Testis (tissue), 2 donors: ENCODE measurements at regions not wholly inside any gene's neighbourhood (a gene's known extent, or its start where the extent isn't known, plus 50 kb on each side); places are given as distances from the start of the nearest gene placed in this dataset.
A peak's percentile ranks its signal among the peaks of the same experiment; 100 is the strongest.
"Not testable (repeated sequence)": the region's sequence is repeated elsewhere in the genome, so short reads cannot be mapped to it uniquely, and the experiment has no call there.

Source experiments
- DNase-seq: peaks from one replicate; pipeline ENCODE4 v3.0.0-alpha.2; 2019
- H3K27ac ChIP-seq, 2 donors: fragments of 200-600 bp; sonication (generic); one replicate each; pipeline ENCODE4 v1.5.1; 2019
- H3K27me3 ChIP-seq: fragments of 200-600 bp; sonication (generic); one replicate; pipeline ENCODE4 v1.5.1; 2019
- H3K36me3 ChIP-seq: fragments of 200-600 bp; sonication (generic); one replicate; pipeline ENCODE4 v1.5.1; 2017; ENCODE audit warnings: low read depth; ENCODE audit errors: missing control alignments
- H3K4me1 ChIP-seq: fragments of 200-600 bp; sonication (generic); one replicate; pipeline ENCODE4 v1.5.1; 2019
- H3K4me3 ChIP-seq, 2 donors: fragments of 200-600 bp; sonication (generic); one replicate each; pipeline ENCODE4 v1.5.1; 2017 to 2019
- H3K9me3 ChIP-seq: fragments of 200-600 bp; sonication (generic); one replicate; pipeline ENCODE4 v1.5.1; 2017
- CTCF ChIP-seq, 3 experiments: fragments of 450-650 bp in 2 of 3; fragments of 200-600 bp in 1 of 3; sonication (generic) in 1 of 3; IDR thresholded peaks; one replicate each; pipeline ENCODE4 v1.5.1; 2016 to 2019; ENCODE audit warnings: antibody characterized with exemption in 3 of 3, mild to moderate bottlenecking in 2 of 3, moderate library complexity in 1 of 3
- POLR2A ChIP-seq: fragments of 450-650 bp; IDR thresholded peaks from one replicate; pipeline ENCODE4 v1.6.1; 2017; ENCODE audit warnings: antibody characterized with exemption, mild to moderate bottlenecking, moderate library complexity
- WGBS, 2 donors: methylation state at CpG; one replicate each; pipeline ENCODE4 v1.1.5; 2018; 5-methylcytosine and 5-hydroxymethylcytosine counted together
- intact Hi-C: fragments of 100-400 bp; cut with DNase I; formaldehyde crosslinking; loops from one replicate; pipeline ENCODE4 v1.15.1; 2023; ENCODE audit warnings: low total_unique reads

- no peak overlapping the region for H3K27ac ChIP-seq
- no peak for DNase-seq
- no peaks in the 10 kb centered on the region for H3K36me3 ChIP-seq
- H3K4me3 ChIP-seq: no peak overlapping the region
- TF ChIP-seq CTCF (IDR thresholded peaks at IDR 0.05) (no peak), POLR2A (no peak)
- WGBS, 2 donors: 82 to 88% methylated on average over 4 to 6 of the region's 6 CpGs
- no peaks in the 10 kb centered on the region for H3K4me1 ChIP-seq
- intact Hi-C loops: no loop called here
- no peaks in the 10 kb centered on the region for H3K9me3 ChIP-seq
- H3K27me3 ChIP-seq: no peaks in the 10 kb centered on the region
Measured at GRCh38 chrX:138897621-138898492, 186.3 kb upstream of the FGF13 start.

- intact Hi-C loops: no loop called here
- no peaks in the 10 kb centered on the region for H3K4me1 ChIP-seq
- no peaks in the 10 kb centered on the region for H3K9me3 ChIP-seq
- no peaks in the 10 kb centered on the region for H3K27me3 ChIP-seq
- H3K36me3 ChIP-seq: no peaks in the 10 kb centered on the region
- H3K4me3 ChIP-seq: no peak overlapping the region
- TF ChIP-seq POLR2A (no peak), CTCF (IDR thresholded peaks at IDR 0.05) (no peak)
- no peak for DNase-seq
- H3K27ac ChIP-seq: no peak overlapping the region
Measured at GRCh38 chrX:138890491-138890890, 179.0 kb upstream of the FGF13 start.

GRCh38 chrX:138889149-138889548 is 177.6 kb upstream of the FGF13 start:
- Histone ChIP-seq H3K36me3 (no peaks in the 10 kb centered on the region), H3K4me3 (no peak overlapping the region), H3K27me3 (no peaks in the 10 kb centered on the region), H3K27ac (no peak overlapping the region), H3K9me3 (no peaks in the 10 kb centered on the region), H3K4me1 (no peaks in the 10 kb centered on the region)
- TF ChIP-seq CTCF (IDR thresholded peaks at IDR 0.05) (no peak), POLR2A (no peak)
- intact Hi-C loops: no loop called here
- DNase-seq: no peak

- WGBS, 2 donors: 58 to 73% methylated on average over 2 of the region's 2 CpGs
- H3K27ac ChIP-seq: no peak overlapping the region
- no peaks in the 10 kb centered on the region for H3K4me1 ChIP-seq
- no peaks in the 10 kb centered on the region for H3K36me3 ChIP-seq
- no peaks in the 10 kb centered on the region for H3K27me3 ChIP-seq
- no peak overlapping the region for H3K4me3 ChIP-seq
- H3K9me3 ChIP-seq: no peaks in the 10 kb centered on the region
- DNase-seq: peak; percentile 22
- TF ChIP-seq POLR2A (no peak), CTCF (IDR thresholded peaks at IDR 0.05) (no peak)
- intact Hi-C loops: no loop called here
Measured at GRCh38 chrX:138886769-138887168, 175.3 kb upstream of the FGF13 start.

- intact Hi-C loops: no loop called here
- Histone ChIP-seq H3K27ac (no peak overlapping the region), H3K4me1 (no peaks in the 10 kb centered on the region), H3K27me3 (no peaks in the 10 kb centered on the region), H3K36me3 (no peaks in the 10 kb centered on the region), H3K9me3 (no peaks in the 10 kb centered on the region), H3K4me3 (no peak overlapping the region)
- WGBS, 2 donors: 86 to 88% methylated on average over 6 of the region's 6 CpGs
- no peak for DNase-seq
- TF ChIP-seq CTCF (IDR thresholded peaks at IDR 0.05): no peak
Measured at GRCh38 chrX:138885886-138886285, 174.4 kb upstream of the FGF13 start.

- 96 to 99% methylated on average over 4 of the region's 4 CpGs for WGBS, 2 donors
- intact Hi-C loops, DNase-seq: not testable (repeated sequence)
Measured at GRCh38 chrX:138880293-138880692, 168.8 kb upstream of the FGF13 start.

More at GRCh38 chrX:138880293-138880692, 168.8 kb upstream of the FGF13 start:
- not testable (repeated sequence) for H3K36me3 ChIP-seq, H3K9me3 ChIP-seq, H3K4me3 ChIP-seq, H3K27ac ChIP-seq, H3K27me3 ChIP-seq, H3K4me1 ChIP-seq
